ENCODE measurements at regions not wholly inside any gene's neighbourhood (a gene's known extent, or its start where the extent isn't known, plus 50 kb on each side); places are given as distances from the start of the nearest gene placed in this dataset.

DNA sequence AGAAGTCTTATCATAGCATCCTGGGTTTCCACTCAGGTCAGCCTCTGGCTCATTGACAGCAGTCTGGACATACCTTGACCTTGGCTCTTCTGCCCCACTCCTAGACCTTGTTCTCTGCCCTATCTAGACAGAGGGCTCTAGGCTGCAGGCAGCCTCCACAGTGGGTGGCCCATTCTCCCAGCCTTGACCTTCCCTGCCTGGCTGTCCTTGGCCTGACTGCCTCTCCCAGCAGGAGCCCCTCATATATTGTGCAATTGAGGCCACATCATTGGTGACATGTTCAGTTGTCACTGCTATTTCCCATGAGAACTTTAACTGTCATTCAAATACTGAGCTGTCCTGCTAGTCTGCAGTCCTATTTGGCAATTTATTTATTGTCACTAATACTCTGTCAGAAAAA lies 503.4 kb downstream of the PLXNA4 start:
- DNase-seq: no peak

DNA sequence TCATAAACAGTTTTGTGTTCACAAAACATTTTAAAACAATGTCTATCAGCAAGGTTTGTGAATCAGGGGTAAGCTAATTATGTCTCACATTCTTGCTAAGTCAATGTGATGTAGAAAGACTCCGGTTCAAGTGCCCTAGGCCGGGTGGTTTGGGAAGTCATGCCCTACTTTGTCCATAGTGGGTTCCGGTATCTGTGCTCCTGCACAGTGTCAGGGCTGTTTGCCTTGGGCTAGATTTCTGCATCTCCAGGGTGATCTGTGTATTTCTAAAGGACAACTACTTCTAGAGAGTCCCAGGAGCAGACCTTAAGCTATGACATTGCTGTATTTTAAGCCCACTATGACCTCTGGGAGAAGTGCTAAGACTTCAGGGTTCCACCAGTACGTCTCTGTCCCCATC lies 504.1 kb downstream of the PLXNA4 start:
- DNase-seq: no peak

DNA sequence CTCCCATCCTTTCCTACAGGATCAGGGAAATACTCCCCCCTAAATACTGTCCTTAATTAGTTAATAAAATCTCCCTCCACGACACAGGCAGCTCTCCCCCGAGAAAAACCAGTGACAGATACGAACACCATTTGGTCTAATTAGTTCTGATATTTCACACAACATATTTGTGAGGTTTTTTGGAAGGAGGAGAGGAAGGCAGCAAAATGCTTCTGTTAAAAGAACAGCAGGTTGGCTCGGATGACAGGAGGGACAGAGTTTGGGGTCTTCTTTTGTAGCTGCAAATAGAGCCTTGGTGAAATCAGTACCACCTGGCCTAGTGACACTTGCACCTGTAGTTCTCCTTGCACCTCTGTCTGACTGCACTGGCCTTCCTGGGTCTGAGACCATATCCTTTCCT lies 507.0 kb downstream of the PLXNA4 start:
- DNase-seq: no peak

DNA sequence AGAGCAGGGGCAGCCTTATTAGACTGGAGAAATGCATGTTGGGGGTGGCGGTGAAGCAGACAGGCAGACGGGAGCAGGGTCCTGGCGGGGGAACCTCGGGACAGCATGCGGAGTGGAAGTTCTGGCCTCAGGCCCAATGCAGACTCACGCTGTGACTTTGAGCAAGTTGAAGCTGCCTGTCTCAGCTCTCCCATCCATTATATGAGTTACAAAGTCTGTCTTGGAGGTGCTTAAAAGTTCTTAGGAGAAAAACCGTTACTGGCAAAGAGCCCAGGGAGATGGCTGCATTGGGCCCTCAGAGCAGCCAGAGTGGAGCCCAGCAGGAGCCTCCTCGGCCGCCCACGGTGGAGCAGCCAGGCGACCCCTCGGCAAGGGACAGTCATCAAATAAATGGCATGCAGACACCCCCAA lies 509.5 kb downstream of the PLXNA4 start:
- no peak for DNase-seq

DNA sequence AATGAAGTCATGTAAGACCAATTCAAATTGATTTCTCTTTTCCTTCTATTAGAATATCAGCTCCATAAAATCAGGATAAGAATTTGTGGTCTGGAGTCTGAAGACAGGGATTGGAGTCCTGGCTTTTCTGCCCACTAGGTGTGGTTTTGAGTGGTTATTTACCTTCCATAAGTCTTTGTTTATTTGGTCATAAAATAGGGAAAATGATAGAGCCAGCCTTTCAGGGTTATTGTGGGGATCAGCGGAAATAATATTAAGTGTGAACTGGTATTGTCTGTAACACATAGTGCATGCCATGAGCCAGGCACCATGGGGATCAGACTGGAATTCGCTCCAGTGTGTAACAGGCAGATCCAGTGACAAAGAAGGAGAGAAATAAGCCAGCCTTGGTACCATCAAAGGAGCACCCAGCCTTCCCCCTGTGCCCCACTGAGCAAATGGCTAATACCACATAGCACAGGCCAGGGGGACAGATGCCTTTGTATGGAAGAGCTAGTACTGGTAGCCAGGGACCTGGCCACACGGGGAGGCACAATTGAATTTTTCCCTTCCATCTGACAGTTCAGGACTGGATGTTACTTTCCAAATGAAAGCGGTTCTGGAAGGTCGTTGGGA lies 509.7 kb upstream of the PODXL start:
- DNase-seq: no peak

DNA sequence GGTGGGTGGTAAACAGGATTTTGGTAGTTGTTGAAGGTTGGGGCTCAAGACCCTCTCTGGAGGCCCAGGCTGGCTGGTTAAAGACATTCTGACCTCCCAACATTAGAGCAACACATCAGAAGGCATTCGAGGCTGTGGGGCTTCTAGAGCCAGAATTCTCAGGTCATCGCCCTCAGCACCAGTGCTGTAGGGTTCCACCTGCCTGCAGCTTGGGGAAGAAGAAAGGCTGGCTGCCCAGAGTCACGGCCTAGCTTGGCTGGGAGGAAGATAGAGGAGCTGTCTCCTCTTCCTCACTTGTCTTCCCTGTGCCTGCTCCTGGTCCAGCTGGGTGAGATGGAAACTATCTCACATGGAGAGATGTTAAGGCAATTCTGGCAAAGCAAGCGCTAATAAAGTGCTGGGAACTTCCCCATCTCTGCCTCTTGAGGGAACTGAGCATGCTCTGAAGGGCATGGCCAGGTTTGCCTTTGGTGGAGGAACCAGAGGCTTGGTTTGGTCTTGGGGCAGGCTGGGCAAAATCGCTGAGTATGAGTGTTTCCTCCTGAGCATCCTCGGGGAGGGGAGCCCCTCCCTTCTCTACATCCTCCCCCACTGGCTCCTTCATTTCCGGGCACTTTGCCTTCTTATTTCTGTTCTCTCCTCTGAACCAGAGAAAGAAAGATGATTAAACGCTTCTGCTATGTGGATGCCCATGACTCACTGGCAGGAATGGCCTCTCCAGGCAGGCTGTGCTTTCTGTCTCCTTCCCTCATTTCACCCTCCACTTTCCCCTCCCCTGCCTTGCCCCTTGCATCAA lies 509.0 kb upstream of the PODXL start:
- no peak for DNase-seq

DNA sequence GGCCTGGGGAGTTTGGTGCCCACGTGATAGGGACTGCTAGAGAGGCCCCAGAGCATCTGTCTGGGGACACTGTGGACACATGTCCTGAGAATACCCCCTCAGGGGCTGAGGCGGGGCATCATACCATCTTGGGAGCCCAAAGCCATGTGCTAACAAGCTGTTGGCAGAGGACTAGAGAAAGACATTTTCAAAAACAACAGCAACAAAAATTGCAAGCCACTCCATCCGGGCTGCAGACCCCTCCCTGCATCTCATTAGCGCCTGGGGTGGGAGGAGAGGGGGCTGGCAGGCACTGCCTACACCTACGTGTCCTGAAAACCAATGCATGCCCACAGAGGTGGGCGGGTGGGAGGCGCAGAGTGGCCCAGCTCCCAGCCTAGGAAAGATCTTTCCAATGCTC lies 507.4 kb upstream of the PODXL start:
- no peak for DNase-seq

DNA sequence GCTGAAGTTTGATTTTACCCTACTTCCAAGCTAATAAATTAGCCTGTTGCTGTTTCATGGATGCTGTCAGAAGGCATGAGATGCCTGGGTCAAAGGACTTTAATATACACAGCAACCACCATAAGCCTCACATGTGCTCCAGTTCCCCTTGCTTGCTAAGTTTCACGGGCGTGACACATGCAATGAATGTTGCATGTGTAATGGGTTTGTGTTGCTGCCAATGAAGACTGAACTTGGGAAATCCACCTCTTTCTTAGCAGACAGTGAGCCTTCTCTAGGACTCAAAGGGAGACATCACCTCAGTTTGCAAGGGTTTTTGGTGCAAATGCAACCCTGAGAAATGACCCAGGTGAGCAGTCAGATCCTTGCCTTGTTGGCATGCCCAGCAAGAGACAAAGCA lies 505.5 kb upstream of the PODXL start:
- no peak for DNase-seq

DNA sequence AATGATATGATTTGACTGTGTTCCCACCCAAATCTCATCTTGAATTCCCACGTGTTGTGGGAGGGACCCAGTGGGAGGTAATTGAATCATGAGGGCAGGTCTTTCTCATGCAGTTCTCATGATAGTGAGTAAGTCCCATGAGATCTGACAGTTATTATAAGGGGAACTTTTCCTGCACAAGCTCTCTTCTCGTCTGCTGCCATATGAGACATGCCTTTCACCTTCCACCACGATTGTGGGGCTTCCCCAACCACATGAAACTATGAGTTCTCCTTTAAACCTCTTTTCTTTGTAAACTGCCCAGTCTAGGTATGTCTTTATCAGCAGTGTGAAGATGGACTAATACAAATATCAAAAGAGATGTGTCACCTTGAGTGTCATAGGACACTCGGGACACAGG lies 502.7 kb upstream of the PODXL start:
- no peak for DNase-seq

DNA sequence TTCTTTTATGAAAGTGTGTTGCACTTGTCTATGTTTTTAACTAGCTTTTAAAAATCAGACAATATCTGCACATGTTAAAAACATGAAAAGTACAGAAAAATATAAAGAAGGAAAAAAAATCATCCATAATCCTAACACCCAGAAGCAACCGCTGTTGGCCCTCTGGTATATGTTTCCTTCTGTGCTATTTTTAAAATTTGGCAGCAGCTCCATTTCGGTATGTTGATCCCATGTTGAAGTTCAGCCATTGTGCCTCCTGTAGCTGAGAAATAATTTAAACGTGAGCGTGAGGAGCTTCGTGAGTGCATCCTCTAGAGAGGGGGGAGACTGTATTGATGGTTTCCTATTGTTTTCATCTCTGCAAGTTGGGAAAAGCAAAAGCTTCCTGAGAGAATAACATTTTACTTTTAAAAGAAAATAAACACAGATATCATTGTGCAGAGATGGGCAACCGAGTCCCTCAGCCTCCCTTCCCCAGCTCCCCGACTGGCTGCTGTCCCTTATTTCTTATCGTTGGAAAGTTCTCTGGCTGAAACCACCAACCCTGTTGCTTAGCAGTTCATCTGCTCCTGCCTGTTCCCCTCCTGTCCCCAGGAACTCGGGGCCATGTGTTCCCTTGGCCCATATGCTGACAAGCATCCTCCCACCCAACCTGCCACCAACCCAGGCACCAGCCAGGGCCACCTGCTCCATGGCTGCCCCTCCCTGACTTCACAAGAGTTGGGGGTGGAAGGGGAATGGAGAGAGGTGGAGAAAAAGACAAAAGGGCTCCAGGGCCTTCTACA lies 499.1 kb upstream of the PODXL start:
- no peak for DNase-seq

DNA sequence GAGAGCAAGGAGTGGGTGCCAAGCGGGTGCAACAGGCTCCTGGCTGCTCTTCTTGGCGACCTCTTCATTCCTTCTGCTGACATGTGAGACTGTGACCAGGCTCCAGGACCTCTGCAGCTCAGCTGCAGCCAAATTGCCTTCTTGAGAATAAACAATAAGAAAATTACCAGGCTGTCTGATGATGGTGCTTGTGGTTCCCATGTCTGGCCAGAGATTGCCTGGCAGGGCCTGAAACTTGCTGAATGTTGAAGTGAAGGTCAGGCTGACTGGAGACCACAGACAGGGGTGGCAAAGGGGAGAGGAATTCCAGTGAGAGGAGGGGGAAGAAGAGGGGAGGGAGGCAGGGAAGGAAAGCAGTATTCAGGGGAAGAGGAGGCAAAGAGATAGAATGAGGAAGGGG lies 497.4 kb upstream of the PODXL start:
- DNase-seq: no peak

DNA sequence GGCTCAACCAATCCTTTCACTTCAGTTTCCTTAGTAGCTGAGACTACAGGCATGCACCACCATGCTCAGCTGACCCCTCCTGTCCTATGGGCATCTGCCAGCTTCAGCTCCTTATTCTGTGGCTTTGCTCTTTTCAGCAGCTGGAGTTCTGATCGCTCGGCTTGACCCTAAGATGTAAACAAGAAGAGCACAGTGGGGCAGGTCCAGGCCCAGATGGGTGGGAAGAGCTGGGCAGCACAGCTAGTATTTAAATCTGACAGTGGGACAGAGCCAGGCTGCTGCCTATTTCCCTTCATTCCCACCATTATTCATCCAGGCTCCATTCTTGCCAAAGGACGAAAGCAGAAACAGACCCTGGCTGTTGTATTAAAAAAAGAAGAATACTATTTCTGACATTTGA lies 494.9 kb upstream of the PODXL start:
- DNase-seq: no peak

DNA sequence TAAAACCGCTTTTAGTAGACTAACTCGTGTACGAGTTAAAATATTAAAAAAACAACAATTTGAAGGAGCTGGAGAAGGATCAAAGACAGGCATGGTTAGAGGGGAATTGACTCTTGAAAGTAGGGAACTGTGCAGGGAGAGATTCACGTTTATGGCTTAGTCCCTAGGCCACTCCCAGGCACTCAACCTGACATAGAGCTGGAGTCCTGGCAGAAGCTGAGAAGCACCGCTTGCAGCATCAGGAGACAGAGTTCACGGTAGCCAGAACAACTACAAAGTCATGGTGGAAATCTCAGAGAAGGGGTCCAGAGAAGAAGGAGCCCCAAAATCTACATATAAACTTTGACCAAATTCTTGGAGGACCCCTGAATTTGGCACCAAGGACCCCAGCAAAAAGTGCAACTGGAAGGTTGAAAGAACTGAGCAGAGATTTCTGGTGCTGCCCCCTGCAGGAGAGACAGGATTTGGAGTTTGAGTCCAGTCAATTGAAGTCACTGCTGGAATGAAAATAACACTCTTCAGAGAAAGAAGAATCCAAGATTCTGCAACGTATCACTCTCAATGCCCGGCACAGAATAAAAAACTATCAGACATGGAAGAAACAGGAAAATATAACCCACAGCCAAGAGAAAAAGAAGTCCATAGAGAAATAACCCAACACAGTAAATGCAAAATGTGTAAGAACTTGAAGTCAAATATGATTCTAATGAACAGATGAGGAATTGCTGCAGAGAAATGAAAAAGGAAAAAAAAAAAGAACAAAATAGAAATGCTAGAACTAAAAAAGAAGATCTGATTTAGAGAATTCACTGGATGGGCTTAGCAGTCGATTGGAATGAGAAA lies 493.3 kb upstream of the PODXL start:
- DNase-seq: no peak

DNA sequence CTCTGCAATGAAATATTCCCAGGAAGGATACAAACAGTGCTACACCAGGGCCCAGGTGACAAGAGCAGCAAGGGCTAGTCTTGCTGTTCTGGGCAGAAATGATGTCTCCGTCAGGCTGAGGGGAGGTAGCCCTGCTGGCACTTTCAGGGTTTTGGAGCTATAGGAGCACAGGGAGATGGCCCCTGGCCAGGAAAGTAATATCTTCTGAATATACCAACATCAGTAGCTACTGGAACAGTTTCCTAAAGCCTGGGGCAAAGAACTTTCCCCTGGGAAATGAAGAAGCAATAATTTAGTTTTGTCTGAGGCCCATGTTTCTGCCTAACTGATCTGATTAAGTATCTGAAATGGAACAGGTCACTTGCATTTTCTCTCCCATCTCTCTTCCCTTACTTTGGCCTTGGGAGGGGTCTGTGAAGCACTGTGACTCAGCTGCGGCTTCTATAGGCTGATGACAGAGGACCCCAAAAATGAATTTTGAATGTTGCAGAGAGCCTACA lies 489.1 kb upstream of the PODXL start:
- no peak for DNase-seq

DNA sequence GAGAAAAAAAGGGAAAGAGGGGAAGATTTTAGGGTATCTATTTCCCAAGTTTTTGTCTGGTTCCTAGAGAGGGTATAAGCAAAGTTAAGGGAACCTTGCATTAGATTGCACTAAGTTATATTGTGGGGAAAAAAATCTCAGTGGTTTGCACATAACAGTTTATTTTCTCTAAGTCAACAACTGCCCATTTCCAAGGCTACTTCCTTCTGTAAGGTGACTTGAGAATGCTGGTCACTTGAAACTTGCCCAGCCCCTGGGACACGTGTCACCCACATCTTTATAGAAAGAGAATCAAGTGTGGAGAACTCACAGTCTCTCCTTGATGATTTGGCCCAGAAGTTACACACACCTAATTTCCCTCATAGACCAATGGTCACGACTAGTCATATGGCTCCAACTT lies 488.6 kb upstream of the PODXL start:
- no peak for DNase-seq

DNA sequence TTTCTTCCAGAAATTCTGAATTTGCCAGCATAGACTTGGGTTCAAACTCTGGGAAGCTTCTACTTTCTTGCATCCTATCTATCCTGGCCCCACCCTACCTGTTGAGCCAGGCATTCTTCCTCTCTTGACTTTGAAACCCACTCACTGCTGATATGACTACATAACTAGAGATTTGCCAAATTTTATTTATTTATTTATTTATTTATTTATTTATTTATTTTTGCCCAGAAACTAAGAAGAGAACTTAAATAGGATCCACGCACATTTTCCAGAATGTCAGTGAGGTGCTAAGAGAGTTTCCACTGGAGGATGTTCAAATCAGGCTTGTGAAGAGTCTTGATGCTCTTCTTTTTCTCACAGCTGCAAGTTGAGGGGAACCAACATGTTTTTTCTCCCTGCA lies 487.8 kb upstream of the PODXL start:
- no peak for DNase-seq

DNA sequence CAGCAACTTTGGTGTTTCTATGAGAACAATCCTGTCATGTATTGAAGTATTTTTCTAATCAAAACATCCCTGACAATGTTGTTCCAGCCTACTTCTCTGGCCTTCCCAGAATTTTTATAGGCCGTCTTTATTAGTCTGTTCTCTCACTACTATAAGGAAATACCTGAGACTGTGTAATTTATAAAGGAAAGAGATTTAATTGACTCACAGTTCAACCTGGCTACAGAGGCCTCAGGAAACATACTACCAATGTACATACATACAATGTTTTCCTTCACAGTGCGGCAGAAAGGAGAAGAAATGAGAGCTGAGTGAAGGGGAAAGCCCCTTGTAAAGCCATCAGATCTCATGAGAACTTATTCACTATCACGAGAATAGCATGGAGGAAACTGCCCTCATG lies 484.7 kb upstream of the PODXL start:
- no peak for DNase-seq

DNA sequence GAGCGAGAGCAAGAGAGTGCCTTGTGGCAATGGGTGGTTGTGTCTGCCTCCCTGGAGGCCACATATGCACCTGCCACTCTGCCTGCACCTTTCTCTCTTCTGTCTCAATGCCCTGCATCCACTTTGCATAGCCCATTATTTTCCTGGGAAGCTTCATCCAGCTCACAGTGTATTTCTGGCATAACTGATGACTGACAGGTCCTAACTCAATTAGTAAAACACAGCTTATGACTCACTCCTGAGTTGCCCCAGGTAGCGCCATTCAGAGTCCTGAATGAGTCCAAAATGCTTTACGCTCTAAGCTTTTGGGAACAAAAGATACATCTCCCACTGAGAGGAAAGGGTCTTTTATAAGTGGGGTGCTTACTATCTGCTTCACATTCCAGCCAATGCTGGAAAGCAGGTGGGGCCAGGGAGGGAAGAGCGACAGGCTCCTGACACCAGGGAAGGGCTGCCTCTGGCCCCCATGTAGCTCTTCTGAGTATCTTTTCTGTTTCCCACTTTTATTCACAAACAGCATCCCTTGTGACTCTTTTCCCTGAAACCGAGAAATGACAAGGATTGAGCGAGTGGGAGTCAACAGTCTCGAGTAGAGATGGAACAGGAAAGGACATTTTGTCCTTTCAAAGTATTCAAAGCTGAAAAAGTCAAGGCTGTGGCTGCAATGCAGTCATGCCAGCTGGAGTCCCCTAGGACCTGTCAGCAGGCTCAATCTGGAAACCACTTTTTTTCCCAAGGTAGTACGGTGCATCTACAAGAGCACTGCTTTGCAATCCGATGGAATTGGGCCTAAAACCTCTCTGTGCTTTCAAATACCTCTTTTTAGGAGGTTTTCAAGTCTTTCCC lies 479.3 kb upstream of the PODXL start:
- no peak for DNase-seq

DNA sequence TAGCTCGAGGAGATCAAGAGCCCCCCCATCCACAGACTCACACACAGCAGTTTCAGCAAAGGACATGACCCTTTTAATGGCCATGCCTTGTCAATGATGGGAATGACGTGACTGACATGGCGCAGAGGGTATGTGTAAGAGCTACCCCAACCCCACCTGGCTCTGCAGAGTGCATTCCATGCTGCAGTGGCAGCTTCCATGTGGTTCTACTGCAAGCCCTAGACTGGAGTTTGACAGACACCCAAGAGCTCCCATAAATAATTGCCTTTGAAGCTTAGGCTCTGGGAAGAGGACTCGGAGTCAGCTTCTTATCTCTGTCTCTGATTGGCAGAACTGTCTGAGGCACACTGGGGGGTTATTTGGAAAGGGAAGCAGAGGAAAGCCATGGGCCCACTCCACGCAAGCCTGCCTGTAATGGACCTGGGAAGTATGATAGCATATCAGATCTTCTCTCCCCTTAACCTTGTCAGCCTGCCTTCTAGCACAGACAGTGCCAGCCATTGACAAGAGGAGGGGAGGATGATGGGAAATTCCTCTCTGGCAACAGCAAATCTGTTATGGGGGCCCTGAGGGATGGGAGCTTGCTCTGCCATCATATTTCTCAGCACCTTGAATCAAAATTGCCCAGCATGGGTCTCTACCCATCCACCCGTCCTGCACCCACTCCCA lies 478.5 kb upstream of the PODXL start:
- DNase-seq: no peak

DNA sequence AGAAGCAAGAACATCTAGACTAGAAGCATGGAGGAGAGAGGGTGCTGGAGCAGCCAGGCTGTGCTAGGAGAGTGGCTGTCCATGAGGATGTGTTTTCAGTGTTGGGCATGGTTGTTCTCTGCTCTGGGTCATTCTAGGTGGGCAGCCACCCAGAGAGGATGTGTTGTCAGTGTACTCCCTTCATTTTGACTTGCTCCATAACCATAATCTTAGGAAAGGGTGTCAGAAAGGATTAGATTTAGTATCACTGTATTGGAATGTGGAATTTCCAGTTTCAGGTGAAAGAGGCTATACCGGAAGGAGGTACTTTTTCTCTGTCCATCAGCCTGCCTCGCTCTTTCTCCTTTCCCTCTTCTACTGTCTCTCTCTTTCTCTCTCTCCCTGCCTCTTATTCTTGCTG lies 474.5 kb upstream of the PODXL start:
- DNase-seq: no peak

DNA sequence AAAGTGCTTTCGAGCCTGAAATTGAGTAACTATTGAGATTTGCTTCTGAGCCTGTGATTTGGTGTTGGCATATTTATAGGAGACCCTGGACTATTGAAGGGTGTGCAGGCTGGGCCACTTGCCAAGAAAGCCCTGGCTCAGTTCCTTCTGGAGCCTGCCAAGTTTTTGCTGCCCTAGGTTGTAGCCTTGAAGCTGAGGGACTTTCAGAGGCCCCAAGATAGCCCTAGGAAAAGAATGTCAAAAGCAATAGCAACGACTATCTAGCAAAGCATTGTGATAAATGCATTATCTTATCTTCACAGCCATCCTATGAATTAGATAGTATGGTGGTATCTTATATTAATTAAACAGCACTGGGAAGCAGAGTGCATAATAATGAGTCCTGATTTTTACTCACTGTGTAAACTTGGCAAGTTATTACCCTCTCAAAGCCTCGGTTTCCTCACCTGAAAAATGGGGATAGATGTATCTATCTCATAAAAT lies 473.7 kb upstream of the PODXL start:
- DNase-seq: no peak

Data from activated CD4-positive, alpha-beta T cell treated with anti-CD3 and anti-CD28 coated beads for 1 hour (primary cell).